ENCODE measurements at regions not wholly inside any gene's neighbourhood (a gene's known extent, or its start where the extent isn't known, plus 50 kb on each side); places are given as distances from the start of the nearest gene placed in this dataset.

GRCh38 chr9:1261879-1262766 lies 212.0 kb downstream of the DMRT2 start (continued):
- no peak for TF ChIP-seq REST (IDR thresholded peaks at IDR 0.05)
- no peak for TF ChIP-seq YY1 (IDR thresholded peaks at IDR 0.05)
- peak; percentile 68 for TF ChIP-seq HNF4G (IDR thresholded peaks at IDR 0.05)

- 55% methylated on average over 3 of the region's 3 CpGs for WGBS
- TF ChIP-seq TAF1 (conservative IDR thresholded peaks at IDR 0.05), result no peak
- no peak for TF ChIP-seq SP1 (IDR thresholded peaks at IDR 0.05)
- no peak for TF ChIP-seq CTCF (IDR thresholded peaks at IDR 0.05; ENCODE audit: low read depth, low read length, missing input control)
- no peak for TF ChIP-seq HNF4G (IDR thresholded peaks at IDR 0.05)
- no peak for TF ChIP-seq MAX (IDR thresholded peaks at IDR 0.05)
- TF ChIP-seq FOXA2 (IDR thresholded peaks at IDR 0.05), result no peak
- TF ChIP-seq YY1 (IDR thresholded peaks at IDR 0.05), result no peak
- no peak for TF ChIP-seq JUND (IDR thresholded peaks at IDR 0.05)
- no peak for TF ChIP-seq NR2F2 (IDR thresholded peaks at IDR 0.05)
- no peak for TF ChIP-seq REST (IDR thresholded peaks at IDR 0.05)
- no peak for TF ChIP-seq HNF4A (conservative IDR thresholded peaks at IDR 0.05)
- TF ChIP-seq RAD21 (IDR thresholded peaks at IDR 0.05), result no peak
- no peak for TF ChIP-seq FOXA1 (IDR thresholded peaks at IDR 0.05)
- no peak for TF ChIP-seq RXRA (IDR thresholded peaks at IDR 0.05)
- TF ChIP-seq ATF3 (IDR thresholded peaks at IDR 0.05), result no peak
- no peak for TF ChIP-seq GABPA (IDR thresholded peaks at IDR 0.05 in 1 of 2, conservative IDR thresholded peaks at IDR 0.05 in 1 of 2)
Measured at GRCh38 chr9:1267141-1267570, 217.0 kb downstream of the DMRT2 start.

More at GRCh38 chr9:1267141-1267570, 217.0 kb downstream of the DMRT2 start:
- H3K4me1 ChIP-seq (ENCODE audit: control insufficient read depth in 4 of 4, insufficient read depth in 4 of 4, low read length in 3 of 4), result peaks cover 0 to 12% (median 5%) of the 10 kb centered on the region in 4 donors
- no peak overlapping the region for H3K27ac ChIP-seq (ENCODE audit: low read depth in 1 of 2, low read length in 2 of 2)
- no peak overlapping the region for H3K4me3 ChIP-seq (ENCODE audit: low read depth in 1 of 3, low read length in 3 of 3)
- no peaks in the 10 kb centered on the region for H3K9me3 ChIP-seq (ENCODE audit: control insufficient read depth in 4 of 4, low read length in 3 of 4)
- no peak for DNase-seq (ENCODE audit: low spot score)
- no peaks in the 10 kb centered on the region for H3K36me3 ChIP-seq (ENCODE audit: control insufficient read depth in 4 of 4, insufficient read depth in 3 of 4, low read depth in 1 of 4, low read length in 3 of 4)
- no peak overlapping the region for H3K9ac ChIP-seq (ENCODE audit: low read depth in 1 of 2, low read length in 2 of 2)
- no peaks in the 10 kb centered on the region for H3K27me3 ChIP-seq (ENCODE audit: control insufficient read depth in 4 of 4, insufficient read depth in 4 of 4, low read length in 3 of 4)

All from liver (tissue), 8 donors.